ENCODE measurements at regions not wholly inside any gene's neighbourhood (a gene's known extent, or its start where the extent isn't known, plus 50 kb on each side); places are given as distances from the start of the nearest gene placed in this dataset.

GRCh38 chr7:52980129-52980528 lies 55.3 kb upstream of the POM121L12 start:
- in situ Hi-C loops (cut with MboI; ENCODE audit: low pct_unique_long_range_greater_than_20kb, low sequenced_read_pairs, unreplicated experiment): no loop called here
- TF ChIP-seq CTCF (IDR thresholded peaks at IDR 0.05; ENCODE audit: extremely low read depth, insufficient read depth, missing control alignments): no peak
- DNase-seq (ENCODE audit: low spot score): no peak

DNA sequence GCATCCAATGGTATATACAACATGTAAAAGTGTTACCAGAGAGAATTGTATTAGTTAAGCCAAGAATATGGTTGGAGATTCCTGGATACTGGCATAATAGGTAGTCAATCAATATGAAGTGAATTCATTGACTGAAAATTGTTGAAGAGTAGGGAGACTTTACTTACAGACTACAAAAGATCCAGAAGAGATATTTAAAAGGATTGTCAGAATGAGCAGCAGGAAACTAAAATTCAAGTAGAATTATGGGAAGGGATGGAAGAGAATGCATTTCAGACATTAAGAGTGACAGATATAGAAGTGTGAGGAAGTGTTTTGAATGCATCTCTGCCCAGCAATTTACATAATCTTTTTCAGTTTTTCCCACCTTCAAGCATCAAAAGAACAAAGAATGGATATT lies 62.3 kb upstream of the POM121L12 start:
- TF ChIP-seq CTCF (IDR thresholded peaks at IDR 0.05; ENCODE audit: extremely low read depth, insufficient read depth, missing control alignments): no peak
- in situ Hi-C loops (cut with MboI; ENCODE audit: low pct_unique_long_range_greater_than_20kb, low sequenced_read_pairs, unreplicated experiment): no loop called here
- DNase-seq (ENCODE audit: low spot score): no peak

- no peak for TF ChIP-seq CTCF (IDR thresholded peaks at IDR 0.05; ENCODE audit: extremely low read depth, insufficient read depth, missing control alignments)
- DNase-seq (ENCODE audit: low spot score): no peak
- in situ Hi-C loops (cut with MboI; ENCODE audit: low pct_unique_long_range_greater_than_20kb, low sequenced_read_pairs, unreplicated experiment): no loop called here
Measured at GRCh38 chr7:52962402-52963076, 72.9 kb upstream of the POM121L12 start.

DNA sequence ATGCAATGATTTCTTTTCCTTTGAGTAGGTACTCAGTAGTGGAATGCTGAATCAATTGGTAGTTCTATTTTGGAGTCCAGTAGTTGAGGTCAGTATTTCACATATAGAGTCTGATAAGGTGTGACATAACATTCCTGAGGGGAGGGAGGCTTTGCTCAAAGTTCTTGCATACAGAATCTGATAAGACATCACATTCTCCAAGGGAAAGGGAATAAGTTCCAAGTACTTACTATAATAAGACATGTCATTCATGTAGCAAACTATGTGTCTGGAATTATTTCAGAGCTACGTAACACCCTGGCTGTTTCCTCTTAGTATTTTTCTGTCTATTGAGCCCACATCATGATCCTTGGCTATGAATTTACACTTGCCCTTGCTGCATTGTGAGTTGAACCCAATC lies 74.3 kb upstream of the POM121L12 start:
- in situ Hi-C loops (cut with MboI; ENCODE audit: low pct_unique_long_range_greater_than_20kb, low sequenced_read_pairs, unreplicated experiment): no loop called here
- DNase-seq (ENCODE audit: low spot score): no peak
- no peak for TF ChIP-seq CTCF (IDR thresholded peaks at IDR 0.05; ENCODE audit: extremely low read depth, insufficient read depth, missing control alignments)

- no peak for TF ChIP-seq CTCF (IDR thresholded peaks at IDR 0.05; ENCODE audit: extremely low read depth, insufficient read depth, missing control alignments)
- in situ Hi-C loops (cut with MboI; ENCODE audit: low pct_unique_long_range_greater_than_20kb, low sequenced_read_pairs, unreplicated experiment): no loop called here
- DNase-seq (ENCODE audit: low spot score): no peak
Measured at GRCh38 chr7:52959878-52960660, 75.4 kb upstream of the POM121L12 start.

DNA sequence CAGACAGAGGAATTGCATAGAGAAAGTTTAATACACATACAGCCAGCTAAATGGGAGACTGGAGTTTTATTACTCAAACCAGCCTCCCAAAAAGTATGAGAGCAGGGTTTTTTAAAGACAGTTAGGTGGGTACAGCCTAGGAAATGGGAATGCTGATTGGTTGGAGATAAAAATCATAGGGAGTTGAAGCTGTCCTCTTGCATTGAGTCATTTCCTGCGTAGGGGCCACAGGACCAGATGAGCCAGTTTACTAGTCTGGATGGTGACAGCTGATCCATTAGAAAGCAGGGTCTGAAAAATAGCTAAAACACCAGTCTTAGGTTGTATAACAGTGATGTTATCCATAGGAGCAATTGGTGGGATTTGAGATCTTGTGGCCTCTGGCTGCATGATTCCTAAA lies 76.1 kb upstream of the POM121L12 start:
- no peak for TF ChIP-seq CTCF (IDR thresholded peaks at IDR 0.05; ENCODE audit: extremely low read depth, insufficient read depth, missing control alignments)
- in situ Hi-C loops (cut with MboI; ENCODE audit: low pct_unique_long_range_greater_than_20kb, low sequenced_read_pairs, unreplicated experiment): no loop called here
- no peak for DNase-seq (ENCODE audit: low spot score)
